SU-DHL-6 (cell line): ENCODE measurements at regions not wholly inside any gene's neighbourhood (a gene's known extent, or its start where the extent isn't known, plus 50 kb on each side); places are given as distances from the start of the nearest gene placed in this dataset.

Source experiments
- CTCF ChIP-seq: fragments of 200-600 bp; sonication (generic); IDR thresholded peaks from one replicate; pipeline ENCODE4 v1.5.1; 2017; ENCODE audit warnings: antibody characterized with exemption, mild to moderate bottlenecking, low read length, moderate library complexity; ENCODE audit not compliant: insufficient read depth, poor library complexity, severe bottlenecking
- EZH2phosphoT487 ChIP-seq: fragments of 200-600 bp; sonication (generic), shearing (Covaris generic); conservative IDR thresholded peaks from 2 replicates; pipeline ENCODE4 v1.6.1; 2018; ENCODE audit warnings: mild to moderate bottlenecking, antibody characterized with exemption, low read length, moderate library complexity, mixed read lengths

- TF ChIP-seq CTCF, result no peak
- no peak for TF ChIP-seq EZH2phosphoT487
These were observed 174.0 kb upstream of the SNX2 start for GRCh38 chr5:122600924-122601323.
